Body of pancreas (tissue), 4 donors: ENCODE measurements at regions not wholly inside any gene's neighbourhood (a gene's known extent, or its start where the extent isn't known, plus 50 kb on each side); places are given as distances from the start of the nearest gene placed in this dataset.
A peak's percentile ranks its signal among the peaks of the same experiment; 100 is the strongest.
"Not testable (repeated sequence)": the region's sequence is repeated elsewhere in the genome, so short reads cannot be mapped to it uniquely, and the experiment has no call there.

Source experiments
- ATAC-seq: fragments of 150-250 bp; one replicate; pipeline ENCODE4 v1.9.1; 2016
- DNase-seq, 4 donors: peaks; one replicate each; pipeline ENCODE4 v3.0.0-alpha.2; 2019
- H3K27ac ChIP-seq, 4 donors: fragments of 200-600 bp; sonication (generic); 1 replicate in 3 of 4; 2 replicates in 1 of 4; pipeline versions ENCODE4 v1.5.1 to v1.6.1; 2016 to 2019; ENCODE audit warnings: mild to moderate bottlenecking in 1 of 4, mixed read lengths in 1 of 4, moderate library complexity in 1 of 4
- H3K27me3 ChIP-seq, 2 donors: fragments of 200-600 bp; sonication (generic); one replicate each; pipeline ENCODE4 v1.6.0; 2016; ENCODE audit warnings: mild to moderate bottlenecking in 1 of 2
- H3K36me3 ChIP-seq, 2 donors: fragments of 200-600 bp; sonication (generic); replicated peaks in 1 of 2; 2 replicates each; pipeline ENCODE4 v1.5.1; 2016; ENCODE audit warnings: low read depth in 2 of 2; ENCODE audit not compliant: insufficient read depth in 1 of 2
- H3K4me1 ChIP-seq: fragments of 200-600 bp; sonication (generic); one replicate; pipeline ENCODE4 v1.6.0; 2016
- H3K4me3 ChIP-seq, 2 donors: fragments of 200-600 bp; sonication (generic); 1 replicate in 1 of 2; 2 replicates in 1 of 2; pipeline ENCODE4 v1.5.1; 2016 to 2019
- H3K9me3 ChIP-seq, 3 donors: fragments of 200-600 bp; sonication (generic); 1 replicate in 2 of 3; 2 replicates in 1 of 3; pipeline ENCODE4 v1.5.1; 2016
- POLR2A ChIP-seq, 3 donors: fragments of 450-650 bp; IDR thresholded peaks; one replicate each; pipeline ENCODE4 v1.6.1; 2016; ENCODE audit warnings: antibody characterized with exemption in 3 of 3, mild to moderate bottlenecking in 2 of 3
- WGBS, 2 donors: methylation state at CpG; one replicate each; pipeline ENCODE4 v1.1.5; 2017; 5-methylcytosine and 5-hydroxymethylcytosine counted together
- intact Hi-C: fragments of 100-400 bp; cut with DNase I; formaldehyde crosslinking; loops from one replicate; pipeline ENCODE4 v1.15.1; 2023
- TF ChIP-seq, protein P1 (sequence below), 7 experiments: fragments of 450-650 bp in 4 of 7; fragments of 200-600 bp in 3 of 7; sonication (generic) in 3 of 7; IDR thresholded peaks; one replicate each; pipeline ENCODE4 v1.5.1; 2016 to 2019; ENCODE audit warnings: antibody characterized with exemption in 7 of 7

DNA sequence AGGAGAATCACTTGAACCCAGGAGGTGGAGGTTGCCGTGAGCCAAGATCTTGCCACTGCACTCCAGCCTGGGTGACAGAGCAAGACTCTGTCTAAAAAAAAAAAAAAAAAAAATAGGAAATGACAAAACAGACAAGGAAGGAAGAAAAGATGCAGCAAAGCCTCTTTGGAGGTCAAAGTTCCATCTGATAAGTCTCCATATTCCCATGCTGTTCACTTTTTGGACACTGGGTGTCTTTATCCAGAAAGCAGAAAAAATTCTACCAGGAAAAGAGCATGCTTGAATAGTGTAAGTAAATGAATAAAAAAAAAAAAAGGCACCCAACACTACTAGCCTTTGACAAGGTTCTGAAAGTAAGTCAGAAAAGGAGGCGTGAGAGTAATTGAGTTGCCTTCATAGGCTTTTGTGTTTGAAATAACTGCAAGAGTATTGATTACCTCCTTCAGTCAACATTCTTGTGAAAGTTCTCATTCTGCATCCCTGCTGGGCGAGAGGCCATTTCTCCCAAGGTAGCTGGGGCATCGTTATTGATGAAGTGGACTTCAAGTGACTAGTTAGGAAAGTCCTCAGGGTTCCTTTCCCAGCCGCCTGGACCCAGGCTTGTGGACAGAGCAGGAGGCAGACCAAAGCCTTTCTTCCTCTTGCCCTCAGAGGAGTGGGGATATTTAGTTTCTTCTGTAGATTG is 133.3 kb upstream of the KIF5B start:
- peak; percentile 91 for ATAC-seq

DNA sequence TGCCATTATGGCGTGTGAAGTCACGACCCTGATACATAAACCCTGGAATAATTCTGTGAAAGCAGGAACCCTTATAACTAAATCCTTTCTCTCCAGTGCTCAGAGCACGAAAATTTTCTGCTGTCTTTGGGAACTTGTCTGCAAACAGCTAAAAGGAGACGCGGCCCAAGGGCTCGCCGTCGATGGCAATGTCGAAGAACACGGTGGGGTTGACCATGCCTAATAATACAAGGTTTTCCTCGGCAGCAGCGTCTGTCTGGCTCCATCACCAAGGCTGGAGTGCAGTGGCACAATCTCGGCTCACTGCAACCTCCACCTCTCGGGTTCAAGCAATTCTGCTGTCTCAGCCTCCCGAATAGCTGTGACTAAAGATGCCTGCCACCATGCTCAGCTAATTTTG is 132.4 kb upstream of the KIF5B start:
- ATAC-seq = not testable (repeated sequence)
- peak overlapping the region in 3 of 4 donors; percentile 55 to 65 (median 56) for H3K27ac ChIP-seq

More for the DNA sequence above, 133.3 kb upstream of the KIF5B start:
- Histone ChIP-seq H3K27me3 (no peaks in the 10 kb centered on the region), H3K4me3 (no peak overlapping the region), H3K36me3 (no peaks in the 10 kb centered on the region), H3K9me3 (no peaks in the 10 kb centered on the region), H3K4me1 (peaks cover 20% of the 10 kb centered on the region), H3K27ac (peak overlapping the region in 3 of 4 donors; percentile 55 to 65 (median 56))
- intact Hi-C loops = no loop called here
- WGBS, 2 donors = 15 to 40% methylated on average over 5 of the region's 5 CpGs
- TF ChIP-seq, protein P1, sequence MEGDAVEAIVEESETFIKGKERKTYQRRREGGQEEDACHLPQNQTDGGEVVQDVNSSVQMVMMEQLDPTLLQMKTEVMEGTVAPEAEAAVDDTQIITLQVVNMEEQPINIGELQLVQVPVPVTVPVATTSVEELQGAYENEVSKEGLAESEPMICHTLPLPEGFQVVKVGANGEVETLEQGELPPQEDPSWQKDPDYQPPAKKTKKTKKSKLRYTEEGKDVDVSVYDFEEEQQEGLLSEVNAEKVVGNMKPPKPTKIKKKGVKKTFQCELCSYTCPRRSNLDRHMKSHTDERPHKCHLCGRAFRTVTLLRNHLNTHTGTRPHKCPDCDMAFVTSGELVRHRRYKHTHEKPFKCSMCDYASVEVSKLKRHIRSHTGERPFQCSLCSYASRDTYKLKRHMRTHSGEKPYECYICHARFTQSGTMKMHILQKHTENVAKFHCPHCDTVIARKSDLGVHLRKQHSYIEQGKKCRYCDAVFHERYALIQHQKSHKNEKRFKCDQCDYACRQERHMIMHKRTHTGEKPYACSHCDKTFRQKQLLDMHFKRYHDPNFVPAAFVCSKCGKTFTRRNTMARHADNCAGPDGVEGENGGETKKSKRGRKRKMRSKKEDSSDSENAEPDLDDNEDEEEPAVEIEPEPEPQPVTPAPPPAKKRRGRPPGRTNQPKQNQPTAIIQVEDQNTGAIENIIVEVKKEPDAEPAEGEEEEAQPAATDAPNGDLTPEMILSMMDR (IDR thresholded peaks at IDR 0.05) = peak in 6 of 7 experiments; percentile 16 to 60 (median 54)
- no peak for TF ChIP-seq POLR2A (IDR thresholded peaks at IDR 0.05)
- peak in 3 of 4 donors; percentile 25 to 45 (median 39) for DNase-seq

DNA sequence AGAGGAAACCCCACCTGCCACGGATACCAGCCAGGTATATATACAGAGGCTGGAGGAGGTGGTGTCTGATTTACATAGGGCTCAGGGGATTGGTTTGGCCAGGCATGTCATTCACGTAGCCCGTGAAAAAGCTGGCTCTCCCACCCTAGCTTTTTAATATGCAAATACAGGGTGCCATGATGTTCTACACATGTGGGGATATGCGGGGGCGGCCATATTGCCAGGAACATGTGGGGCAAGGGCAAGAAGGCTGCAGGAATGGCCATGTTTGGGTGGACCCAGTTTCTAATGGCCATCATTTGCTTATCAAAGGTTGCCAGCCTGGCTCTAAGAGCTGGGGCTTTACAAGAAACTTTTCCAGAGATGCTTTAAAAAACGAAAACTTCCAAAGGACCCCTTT is 131.5 kb upstream of the KIF5B start:
- intact Hi-C loops = no loop called here
- Histone ChIP-seq H3K9me3 (no peaks in the 10 kb centered on the region), H3K27ac (no peak overlapping the region), H3K4me1 (peaks cover 20% of the 10 kb centered on the region), H3K36me3 (no peaks in the 10 kb centered on the region), H3K4me3 (no peak overlapping the region), H3K27me3 (no peaks in the 10 kb centered on the region)
- no peak for ATAC-seq
- DNase-seq = no peak
- WGBS, 2 donors = 88 to 89% methylated on average over 5 to 6 of the region's 6 CpGs
- TF ChIP-seq, protein P1 (IDR thresholded peaks at IDR 0.05) = no peak
- no peak for TF ChIP-seq POLR2A (IDR thresholded peaks at IDR 0.05)

More for the DNA sequence above, 132.4 kb upstream of the KIF5B start:
- H3K36me3 ChIP-seq, DNase-seq, H3K9me3 ChIP-seq, H3K4me3 ChIP-seq, H3K27me3 ChIP-seq, intact Hi-C loops: not testable (repeated sequence)
- H3K4me1 ChIP-seq = peaks cover 20% of the 10 kb centered on the region
- 93 to 95% methylated on average over 15 of the region's 15 CpGs for WGBS, 2 donors

DNA sequence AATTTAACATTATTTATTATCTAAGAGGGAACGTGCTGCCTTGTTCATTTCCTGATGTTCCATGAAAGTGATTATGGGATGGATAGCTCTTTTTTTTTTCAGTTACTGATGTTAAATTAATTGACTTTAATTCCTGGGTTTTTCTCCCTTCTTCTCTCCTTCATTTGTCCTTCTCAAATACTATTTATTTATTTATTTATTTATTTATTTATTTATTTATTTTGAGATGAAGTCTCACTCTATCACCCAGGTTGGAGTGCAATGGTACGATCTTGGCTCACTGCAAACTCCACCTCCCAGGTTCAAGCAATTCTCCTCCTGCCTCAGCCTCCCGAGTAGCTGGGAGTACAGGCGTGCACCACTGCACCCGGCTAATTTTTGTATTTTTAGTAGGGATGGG is 127.4 kb upstream of the KIF5B start:
- H3K27me3 ChIP-seq, H3K36me3 ChIP-seq, H3K4me3 ChIP-seq, DNase-seq, intact Hi-C loops, H3K9me3 ChIP-seq, ATAC-seq, H3K27ac ChIP-seq: not testable (repeated sequence)
- WGBS, 2 donors = 63 to 78% methylated on average over 5 of the region's 5 CpGs
- H3K4me1 ChIP-seq = peaks cover 15% of the 10 kb centered on the region

DNA sequence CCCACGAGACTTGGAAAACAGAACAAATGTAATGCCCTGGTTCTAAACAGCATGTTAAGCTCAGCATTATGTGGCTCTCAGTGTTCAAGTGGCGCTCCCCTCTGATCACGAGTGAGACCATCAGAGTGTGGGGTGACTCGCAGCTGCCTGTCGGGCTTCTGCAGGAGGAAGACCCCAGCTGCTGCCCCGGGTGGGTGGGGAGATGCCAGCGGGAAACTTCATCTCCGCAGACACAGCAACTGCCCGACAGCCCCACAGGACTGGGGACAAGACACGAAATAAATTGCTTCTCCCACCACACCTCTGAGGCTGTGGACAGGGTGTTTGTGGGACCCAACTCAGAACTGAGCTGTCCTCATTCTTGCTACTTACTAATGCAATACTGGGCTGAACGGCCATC is 126.3 kb upstream of the KIF5B start:
- ATAC-seq = no peak
- 76 to 87% methylated on average over 4 to 11 of the region's 11 CpGs for WGBS, 2 donors
- TF ChIP-seq, protein P1 (IDR thresholded peaks at IDR 0.05) = no peak
- TF ChIP-seq POLR2A (IDR thresholded peaks at IDR 0.05) = no peak

More for the DNA sequence above, 126.3 kb upstream of the KIF5B start:
- no peaks in the 10 kb centered on the region for H3K9me3 ChIP-seq
- no peak overlapping the region for H3K27ac ChIP-seq
- H3K27me3 ChIP-seq = no peaks in the 10 kb centered on the region
- no peak overlapping the region for H3K4me3 ChIP-seq
- no peaks in the 10 kb centered on the region for H3K36me3 ChIP-seq
- peaks cover 14% of the 10 kb centered on the region for H3K4me1 ChIP-seq
- intact Hi-C loops = no loop called here
- no peak for DNase-seq
